HG03064 (cell line): ENCODE measurements at regions not wholly inside any gene's neighbourhood (a gene's known extent, or its start where the extent isn't known, plus 50 kb on each side); places are given as distances from the start of the nearest gene placed in this dataset.

Source experiments
- ATAC-seq: cut with Tn5 transposase; IDR thresholded peaks from one replicate; pipeline ENCODE4 v1.9.1; 2021; ENCODE audit warnings: low read depth; ENCODE audit not compliant: unreplicated experiment

DNA sequence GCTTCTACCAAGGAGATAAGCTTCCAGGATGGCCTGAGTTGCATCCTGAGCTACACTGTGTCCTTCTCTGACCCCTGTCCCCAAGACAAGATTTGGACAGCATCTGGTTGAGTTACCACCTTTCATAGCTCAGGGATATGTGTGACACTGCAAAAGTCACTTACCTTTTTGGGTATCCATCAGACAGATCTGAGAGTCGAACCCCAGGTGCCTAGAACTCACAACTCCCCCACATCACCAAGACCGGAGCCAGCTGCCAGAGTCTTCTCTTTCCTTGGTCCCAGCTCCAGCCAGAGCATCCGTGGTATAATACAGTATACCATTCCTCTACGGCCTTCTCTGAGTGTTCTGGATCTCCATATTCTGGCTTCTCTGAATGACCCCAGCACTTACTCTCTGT is 133.0 kb downstream of the CD83 start:
- no peak for ATAC-seq

DNA sequence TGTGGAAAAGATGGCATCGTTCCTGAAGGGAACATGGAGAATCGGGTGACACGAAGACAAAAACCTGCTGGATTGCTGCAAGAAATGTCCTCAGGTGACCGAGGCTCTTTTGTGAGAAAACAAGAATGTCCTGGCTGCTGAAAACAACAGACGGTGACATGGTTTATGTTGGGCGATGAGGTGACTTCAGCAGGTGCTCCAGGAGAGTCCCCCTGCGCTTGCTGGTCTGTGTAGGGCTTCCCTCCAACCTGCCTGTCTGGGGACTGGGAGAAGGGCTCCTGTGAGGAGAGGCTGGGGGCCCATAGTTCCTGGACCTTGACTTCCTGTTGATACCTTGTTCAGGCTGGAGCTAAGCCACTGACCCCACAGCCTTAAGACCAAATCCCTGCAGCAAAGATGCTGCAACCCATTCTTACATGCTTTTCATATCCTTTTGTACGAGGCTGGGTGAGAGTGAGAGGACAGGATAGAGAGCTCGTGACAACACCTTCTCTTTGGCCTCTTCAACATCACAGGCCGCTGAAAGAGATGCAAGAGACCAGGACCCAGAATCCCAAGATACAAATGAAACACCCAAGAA is 134.8 kb downstream of the CD83 start:
- ATAC-seq: no peak

DNA sequence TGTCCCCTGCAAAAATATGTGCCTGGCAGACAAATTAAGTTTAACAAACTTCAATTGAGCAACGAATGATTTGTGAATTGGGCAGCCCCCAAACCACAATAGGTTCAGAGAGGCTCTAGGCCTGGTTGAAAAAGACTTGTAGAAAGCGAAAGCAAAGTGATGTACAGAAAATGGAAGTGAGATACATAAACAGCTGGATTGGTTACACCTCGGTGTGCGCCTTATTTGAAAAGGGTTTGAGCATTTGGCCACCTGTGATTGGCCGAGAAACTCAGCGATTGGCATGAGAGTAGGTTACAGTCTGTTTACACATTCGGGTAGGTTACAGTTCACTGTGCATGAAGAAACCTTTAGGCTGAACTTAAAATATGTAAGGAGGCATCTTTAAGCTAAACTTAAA is 136.9 kb downstream of the CD83 start:
- ATAC-seq: peak; percentile 89

DNA sequence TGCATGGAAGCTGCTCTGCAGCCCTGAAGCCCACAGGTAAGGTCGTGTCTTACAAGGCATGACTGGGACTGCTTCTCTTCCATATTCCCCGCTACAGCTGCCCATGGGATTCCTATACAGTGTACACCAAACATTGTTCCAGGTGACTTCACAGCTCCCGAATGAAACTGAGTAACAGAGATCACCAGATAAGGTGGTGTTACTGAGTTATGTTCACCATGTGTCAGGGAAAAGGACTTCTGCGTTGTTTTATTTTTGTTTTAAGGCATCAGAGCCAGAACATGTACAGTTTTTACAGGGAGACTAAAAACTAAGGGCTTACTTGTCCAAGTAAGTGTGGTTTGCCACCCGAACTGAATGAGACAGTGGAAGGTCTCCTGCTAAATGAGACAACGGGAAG is 138.3 kb downstream of the CD83 start:
- ATAC-seq: no peak

DNA sequence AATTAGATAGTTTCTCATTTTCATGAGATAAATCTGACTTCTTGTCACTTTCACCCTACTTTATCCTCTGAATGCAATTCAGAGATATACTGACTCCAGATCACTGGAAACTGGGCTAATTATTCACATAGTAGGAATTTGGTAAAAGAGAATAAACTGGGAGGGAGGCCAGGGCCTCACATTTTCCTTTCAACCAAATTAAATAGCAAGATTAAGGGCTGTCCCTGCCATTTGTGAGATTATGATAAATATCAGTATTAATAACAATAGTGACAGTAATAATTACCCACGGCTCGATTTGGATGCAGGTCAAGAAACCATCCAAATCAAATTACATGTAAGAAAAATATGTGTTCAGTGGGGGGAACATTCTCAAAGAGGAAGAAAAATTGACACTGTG is 140.5 kb downstream of the CD83 start:
- no peak for ATAC-seq

DNA sequence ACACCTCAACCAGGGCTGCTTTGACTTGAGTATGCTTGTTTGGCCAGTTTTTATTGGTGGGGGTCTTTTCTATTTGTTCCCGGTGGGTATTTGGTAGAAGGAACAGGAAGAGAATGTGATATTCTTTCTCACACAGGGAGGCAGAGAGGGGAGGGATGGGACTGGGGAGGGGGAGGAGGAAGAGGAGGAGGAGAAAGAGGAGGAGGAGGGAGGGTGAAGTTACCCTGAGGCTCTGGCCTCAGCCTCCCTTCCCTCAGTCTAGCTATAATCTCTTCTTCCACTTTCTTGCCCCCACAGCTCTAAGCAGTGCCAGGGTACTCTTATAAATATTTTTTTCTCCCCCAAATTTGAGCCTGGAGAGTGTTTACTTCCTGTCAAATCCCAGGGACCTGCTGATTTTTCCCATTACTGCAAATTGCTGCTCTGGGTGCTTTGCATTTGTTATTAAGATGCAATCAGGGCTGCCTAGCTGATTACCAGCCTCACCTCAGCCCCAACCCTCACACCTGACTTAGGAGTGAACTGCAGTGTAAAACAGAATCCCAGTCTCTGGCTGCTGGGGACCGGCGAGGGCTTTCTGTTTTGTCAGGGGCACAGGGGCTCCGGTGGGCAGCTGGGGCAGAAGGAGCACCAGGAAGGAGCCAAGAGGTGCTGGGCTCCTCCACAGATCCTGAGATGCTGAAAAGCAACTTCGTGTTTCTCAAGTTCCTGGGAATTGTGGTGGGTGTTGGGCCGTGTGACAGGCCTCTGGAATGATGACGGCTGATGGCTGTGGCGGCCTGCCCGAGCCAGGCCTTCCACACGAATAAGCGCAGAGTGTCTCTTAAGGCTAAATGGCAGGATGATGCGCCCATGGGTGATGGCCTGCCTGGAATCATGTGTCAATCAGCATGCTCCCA is 141.4 kb downstream of the CD83 start:
- no peak for ATAC-seq

DNA sequence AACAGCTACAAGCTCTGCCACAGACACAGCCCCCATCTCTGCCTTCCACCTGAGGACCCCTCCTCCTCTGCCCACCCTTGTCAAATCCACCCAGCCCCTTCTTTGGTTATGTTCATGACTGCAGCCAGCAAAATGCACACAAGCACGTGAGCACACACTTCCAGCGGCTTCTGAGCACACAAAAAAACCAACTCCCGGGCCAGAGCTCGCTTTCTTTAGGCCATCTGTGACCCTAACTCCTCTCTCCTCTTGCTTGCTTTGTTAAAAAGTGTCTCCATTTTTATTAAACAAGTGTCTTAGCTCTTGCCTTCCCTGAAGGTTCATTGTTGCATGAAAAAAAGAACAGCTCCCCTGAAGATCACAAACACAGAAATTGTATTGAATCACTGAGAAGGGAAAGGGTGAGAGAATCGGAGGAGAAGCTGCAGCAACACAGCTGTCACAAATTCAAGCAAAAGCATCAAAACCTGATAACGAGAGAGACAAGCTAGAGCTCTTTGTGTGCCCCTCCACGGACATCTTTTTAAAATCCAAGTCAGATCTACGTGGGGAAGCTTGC is 142.1 kb downstream of the CD83 start:
- no peak for ATAC-seq

DNA sequence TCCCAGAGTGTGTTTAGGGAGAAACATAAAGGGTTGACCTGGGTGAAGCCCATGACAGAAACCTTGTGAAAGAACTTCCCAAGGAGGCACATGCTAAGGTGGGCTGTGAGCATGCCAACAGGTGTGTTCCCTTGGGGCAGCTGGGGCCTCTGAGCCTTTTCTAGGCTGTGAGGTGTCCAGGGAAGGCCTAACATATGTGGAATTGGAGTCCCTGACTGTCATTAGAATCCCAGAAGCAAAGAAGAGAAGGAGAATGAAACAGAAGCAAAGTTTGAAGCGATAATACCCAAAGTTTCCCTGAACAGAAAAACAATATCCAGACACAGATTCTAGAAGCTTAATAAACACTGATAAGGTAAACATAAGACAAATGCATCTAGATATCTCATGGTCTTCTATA is 143.3 kb downstream of the CD83 start:
- ATAC-seq: no peak

DNA sequence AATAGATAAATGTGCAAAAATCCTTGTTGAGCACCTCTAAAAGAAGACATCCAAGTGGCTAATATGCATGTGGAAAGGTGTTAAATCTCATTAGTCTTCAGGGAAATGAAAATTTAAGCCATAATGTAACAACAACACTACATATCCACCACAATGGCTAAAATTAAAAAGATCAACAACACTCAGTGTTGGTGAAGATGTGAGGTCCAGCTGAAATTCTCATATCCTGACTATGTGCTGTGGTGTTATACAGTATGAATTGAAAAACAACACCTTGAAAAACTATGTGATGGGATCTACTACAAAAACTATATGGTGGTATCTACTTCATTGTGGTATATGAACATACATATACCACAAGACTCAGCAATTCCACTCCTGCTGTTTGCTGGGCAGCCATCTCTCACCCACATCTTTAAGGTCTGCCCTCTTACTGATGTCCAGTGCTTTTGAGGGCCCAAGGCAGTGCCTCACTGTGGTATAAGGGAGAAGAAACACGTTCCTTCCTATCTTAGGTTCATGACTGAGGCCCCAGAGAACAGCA is 146.4 kb downstream of the CD83 start:
- no peak for ATAC-seq

DNA sequence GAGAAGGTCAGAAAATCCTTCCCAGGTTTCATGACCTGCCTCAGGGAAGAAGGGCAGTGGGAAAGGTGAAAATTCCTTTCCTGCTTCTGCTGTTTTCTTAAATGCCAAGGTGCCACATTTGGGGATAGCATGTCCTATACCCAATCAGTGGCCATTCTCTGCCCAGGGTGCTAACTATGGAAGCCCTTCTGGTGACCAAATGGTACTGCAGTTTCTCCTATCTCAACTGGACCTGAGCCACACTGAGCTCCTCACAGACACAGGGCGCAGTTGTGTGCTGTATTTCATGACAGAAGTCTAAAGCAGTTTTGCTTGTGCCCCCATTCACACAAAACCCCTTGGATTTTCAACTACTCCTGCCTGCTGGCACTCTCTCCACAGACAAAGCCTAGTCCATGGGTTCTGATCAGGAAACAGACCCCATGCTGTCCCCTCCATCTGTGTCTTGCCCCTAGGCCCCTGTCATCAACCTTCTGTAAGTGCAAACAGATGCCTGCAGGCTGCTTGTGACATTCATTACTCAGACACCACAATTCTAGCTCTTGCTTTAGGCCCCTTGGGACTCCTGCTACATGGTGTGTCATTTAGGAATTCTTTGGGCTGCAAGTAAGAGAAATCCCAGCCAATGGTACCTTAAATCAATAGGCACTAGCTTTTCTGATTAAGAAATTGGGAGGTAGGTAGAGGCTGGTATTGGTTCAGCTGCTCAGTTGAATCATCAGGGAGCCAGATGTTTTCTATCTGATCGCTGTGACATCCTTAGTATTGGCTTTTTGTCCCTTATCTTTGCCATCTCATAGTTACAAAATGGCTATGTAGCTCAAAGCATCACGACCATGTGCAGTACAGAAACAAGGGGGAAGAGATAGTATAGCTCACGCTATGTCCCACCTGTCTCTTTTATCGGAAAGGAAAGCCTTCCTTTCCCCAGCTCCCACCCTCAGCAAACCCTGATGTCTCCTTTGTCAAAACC is 147.8 kb downstream of the CD83 start:
- no peak for ATAC-seq

DNA sequence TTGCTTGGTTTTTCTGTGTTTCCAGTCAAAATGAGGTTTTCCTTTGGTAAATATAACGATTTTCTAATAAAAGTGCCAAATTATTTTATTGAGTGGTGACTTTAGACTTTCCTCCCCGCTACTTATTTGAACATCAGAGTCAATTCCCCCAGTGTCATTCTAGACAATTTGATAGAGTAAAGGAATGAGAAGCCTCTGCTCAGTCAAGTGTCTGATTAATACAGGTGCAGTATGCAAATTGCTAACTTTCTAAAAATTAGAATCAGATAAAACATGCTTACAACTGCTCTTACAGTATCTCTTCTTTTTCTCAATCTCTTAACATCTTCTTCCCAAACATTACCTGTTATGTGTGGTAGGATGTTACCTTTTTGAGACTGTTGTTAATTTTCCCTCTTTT is 148.7 kb downstream of the CD83 start:
- ATAC-seq: no peak

DNA sequence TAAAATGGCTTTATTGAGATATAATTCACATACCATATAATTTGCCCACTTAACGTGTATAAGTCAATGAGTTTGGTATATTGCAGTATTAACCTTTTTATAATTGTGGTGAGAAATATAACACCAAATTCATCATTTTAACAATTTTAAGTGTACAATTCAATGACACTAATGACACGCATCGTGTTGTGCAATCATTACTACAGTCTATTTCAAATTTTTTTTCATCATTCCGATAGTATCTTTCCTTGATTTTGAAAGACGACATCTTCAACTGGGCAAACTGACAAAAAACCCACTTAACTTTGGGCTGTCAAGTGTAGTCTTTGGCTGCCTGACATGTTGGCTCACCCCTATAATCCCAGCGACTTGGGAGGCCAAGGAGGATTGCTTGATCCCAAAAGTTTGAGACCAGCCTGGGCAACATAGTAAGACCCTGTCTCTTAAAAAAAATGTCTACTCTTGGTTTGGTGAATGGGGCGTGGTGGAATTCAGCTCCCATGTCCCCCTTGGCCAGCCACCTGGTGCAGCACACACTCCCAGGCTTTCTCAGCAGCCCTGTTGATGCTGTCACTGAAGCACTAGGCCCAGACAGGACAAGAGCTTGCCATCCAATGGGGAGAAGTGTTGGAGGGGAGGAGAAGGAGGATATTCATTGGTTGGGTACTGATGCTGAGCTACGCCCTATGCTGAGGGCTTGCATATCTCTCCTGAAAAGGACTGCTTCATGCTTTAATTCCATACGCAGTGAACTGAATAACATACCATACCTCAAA is 150.5 kb downstream of the CD83 start:
- ATAC-seq: no peak

DNA sequence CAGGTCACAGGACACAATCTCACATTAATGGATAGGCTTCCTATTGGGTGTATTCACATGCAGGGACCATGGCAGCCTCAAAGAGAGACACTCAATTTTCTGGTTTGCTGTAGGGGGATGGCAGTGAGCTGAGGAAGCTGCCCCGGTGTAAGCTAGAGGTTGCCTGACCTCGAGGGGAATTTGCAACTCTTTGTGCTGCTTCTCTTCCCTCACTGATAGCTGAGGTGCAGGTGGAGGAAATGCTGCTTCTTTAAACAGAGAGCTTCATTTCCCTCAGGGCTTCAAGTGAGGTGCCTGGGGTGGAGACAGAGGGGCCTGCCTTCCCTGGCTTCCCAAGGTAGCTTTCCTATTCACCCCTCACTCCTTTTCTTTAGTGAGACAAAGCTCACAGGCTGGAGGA is 151.9 kb downstream of the CD83 start:
- no peak for ATAC-seq

DNA sequence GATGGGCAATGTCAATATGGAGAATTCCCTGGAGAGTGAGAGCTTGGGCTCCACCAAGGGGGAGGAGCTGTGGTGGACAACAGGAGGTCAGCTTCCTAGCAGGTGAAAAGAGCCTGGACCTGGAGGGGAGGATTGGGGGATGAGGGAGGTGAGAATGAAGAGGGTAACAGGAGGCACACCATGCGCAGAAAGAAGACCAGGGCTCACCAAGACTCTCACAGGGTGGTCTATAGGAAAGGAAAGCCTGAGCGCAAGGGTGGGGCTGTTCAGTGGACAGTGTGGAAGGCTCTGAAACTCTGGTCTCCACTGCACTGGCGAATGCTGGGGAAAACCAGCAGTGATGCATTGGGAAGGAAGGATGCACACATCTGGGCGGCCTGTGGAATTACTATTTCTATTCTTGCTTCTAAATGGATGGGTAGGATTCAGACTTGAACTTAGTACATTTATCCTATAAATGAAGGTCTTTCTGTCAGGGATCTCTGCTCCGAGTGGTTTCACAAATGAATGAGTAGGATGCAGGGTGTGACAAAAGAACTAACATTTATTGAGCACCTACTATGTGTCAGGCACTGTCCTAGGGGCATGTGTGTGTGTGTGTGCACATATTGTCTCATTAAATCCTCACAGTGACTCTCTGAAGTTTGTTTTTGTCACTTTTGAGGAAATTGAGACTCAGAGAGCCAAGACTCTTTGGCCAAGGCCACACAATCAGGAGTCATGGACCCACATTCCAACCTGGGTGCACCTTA is 152.7 kb downstream of the CD83 start:
- no peak for ATAC-seq

DNA sequence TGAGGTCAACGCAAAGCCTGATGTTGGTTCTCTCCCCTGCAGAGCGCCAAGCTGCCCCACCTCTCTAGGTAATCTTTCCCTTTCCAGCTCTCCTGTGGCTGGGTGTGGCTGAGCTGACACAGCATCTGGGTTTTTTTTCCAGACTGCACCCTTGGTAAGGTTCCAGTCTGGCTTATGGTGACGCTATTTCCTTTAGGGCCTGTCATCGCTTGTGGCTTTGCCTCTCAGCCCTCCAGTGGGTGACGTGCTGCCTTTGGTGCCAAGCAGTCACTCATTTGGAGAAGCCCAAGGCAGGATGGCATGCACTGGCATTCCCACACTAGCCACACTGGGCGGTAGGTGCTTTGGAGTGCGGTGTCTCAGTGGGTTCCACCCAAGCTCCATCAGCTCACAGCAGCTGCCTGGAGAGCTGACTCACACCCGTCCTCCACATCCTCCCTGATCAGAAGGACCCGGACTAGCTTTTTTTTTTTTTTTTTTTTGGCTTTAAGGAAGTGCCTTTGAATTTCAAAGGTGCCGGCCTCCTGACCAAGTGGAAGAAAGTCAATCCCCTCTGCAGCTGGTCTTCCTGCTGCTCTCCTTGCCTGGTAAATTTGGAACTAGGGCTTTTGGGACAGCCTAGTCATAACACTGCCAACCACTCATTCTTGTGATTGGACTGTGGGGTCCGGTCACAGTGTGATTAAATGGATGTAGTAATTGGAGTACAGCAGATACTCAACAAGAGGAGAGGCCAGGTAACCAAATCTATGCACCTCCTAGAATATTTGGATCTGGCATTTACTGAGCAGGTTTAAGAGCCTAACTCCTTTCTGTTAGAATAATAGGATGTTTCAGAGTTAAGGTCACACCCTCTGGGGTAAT is 153.6 kb downstream of the CD83 start:
- no peak for ATAC-seq

DNA sequence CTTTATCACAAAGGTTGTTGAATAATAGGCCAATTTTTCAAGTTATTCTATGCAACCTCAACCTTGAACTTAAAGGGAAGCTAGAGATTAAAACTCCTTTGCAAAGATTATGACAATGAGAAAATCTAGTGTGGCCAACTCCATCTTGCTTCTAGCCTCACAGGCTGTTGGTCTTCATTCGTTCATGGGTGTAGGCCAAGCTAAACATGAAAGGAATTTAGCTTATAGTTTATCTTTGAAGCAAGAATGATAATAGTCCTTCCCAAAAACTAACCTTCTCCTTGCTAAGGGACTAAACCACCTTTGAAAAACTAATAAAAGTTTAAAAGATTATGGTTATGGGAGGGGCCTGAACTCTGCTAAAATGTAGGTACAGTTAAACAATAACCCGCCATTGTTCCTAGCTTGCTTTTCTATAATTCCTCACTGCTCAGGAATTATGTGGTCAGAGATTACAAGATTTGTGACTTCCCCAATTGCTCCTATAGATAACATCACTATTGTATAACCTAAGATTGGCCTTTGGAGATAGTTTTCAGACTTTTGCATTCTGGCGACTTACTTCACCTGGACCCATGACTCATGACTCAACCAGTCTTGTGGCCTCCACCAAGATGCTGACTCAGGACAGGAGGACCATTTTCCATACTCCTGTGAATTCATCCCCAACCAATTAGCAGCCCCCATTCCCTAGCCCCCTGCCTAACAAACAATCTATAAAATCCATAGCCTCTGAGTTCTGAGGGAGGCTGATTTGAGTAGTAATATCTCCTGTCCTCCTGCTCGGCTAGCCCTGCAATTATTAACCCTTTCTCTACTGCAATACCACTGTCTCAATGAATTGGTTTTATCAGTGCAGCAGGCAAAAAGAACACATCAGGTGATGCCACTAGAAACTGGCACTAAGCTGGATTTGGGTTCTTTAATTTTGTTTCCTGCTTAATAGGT is 154.5 kb downstream of the CD83 start:
- no peak for ATAC-seq

DNA sequence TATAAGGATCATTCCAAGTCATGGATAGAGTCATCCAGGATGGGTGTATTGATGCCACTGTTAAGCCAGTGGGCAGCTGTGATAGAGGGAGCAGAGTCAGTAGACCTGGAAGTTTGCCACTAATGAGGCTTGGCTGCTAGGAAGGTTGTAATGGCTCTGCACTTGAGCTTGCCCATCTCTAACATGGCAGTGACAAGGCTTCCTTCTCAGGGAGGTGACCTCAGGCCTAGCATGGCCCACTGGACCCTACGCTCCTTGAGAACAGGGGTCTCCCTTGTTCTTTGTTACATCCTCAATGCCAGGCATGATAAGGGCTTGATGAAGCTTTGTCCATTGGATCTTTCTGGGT is 155.1 kb downstream of the CD83 start:
- ATAC-seq: no peak
